ENCODE measurements at regions not wholly inside any gene's neighbourhood (a gene's known extent, or its start where the extent isn't known, plus 50 kb on each side); places are given as distances from the start of the nearest gene placed in this dataset.

DNA sequence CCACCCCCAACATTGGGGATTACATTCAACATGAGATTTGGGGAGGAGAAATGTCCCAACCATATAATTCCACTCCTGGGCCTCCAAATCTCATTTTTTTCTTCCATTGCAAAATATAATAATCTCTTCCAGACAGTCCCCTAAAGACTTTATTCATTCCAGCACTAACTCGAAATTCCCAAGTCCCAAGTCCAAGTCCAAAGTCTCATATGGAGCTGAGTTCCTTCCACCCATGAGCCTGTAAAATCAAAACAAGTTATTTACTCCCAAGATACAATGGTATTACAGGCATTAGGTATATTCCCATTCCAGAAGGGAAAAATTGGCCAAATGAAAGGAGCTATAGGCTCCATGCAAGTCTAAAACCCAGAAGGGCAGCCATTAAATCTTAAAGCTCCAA, 56.7 kb downstream of the P2RY1 start:
- no peaks in the 10 kb centered on the region for H3K9me3 ChIP-seq (replicated peaks; ENCODE audit: control insufficient read depth, insufficient read depth, low read length)
- H3K4me1 ChIP-seq (ENCODE audit: control insufficient read depth, extremely low read depth, insufficient read depth, low read length), result no peaks in the 10 kb centered on the region
- intact Hi-C loops (cut with micrococcal nuclease), result no loop called here
- no peak overlapping the region for H3K4me3 ChIP-seq (replicated peaks in 1 of 3; ENCODE audit: insufficient read depth in 1 of 3, low read depth in 1 of 3, low read length in 3 of 3)
- no peak for DNase-seq (ENCODE audit: low read depth, low spot score)
- no peak overlapping the region for H2AFZ ChIP-seq (ENCODE audit: low read depth, low read length)
- ChIA-PET POLR2A (no interaction called here), CTCF (no interaction called here)
- no peaks in the 10 kb centered on the region for H3K9me1 ChIP-seq (replicated peaks; ENCODE audit: control insufficient read depth, extremely low read depth, insufficient read depth, low read length)
- dilution Hi-C loops (cut with MboI; ENCODE audit: extremely low pct_ligation_motif_present, low sequenced_read_pairs), result no loop called here
- TF ChIP-seq GATA2 (IDR thresholded peaks at IDR 0.05; ENCODE audit: insufficient read depth, insufficient read length, low read depth, low read length), result no peak
- H3K9ac ChIP-seq (replicated peaks; ENCODE audit: extremely low read depth, insufficient read depth, low read length), result no peak overlapping the region
- no peaks in the 10 kb centered on the region for H4K20me1 ChIP-seq (replicated peaks; ENCODE audit: control insufficient read depth, extremely low read depth, insufficient read depth, low read length)
- no peaks in the 10 kb centered on the region for H3K36me3 ChIP-seq (ENCODE audit: control insufficient read depth in 2 of 2, extremely low read depth in 1 of 2, insufficient read depth in 2 of 2, low read length in 2 of 2)
- FAIRE-seq, result no peak
- H3K27ac ChIP-seq (ENCODE audit: insufficient read depth, low read depth, low read length), result no peak overlapping the region
- BruUV-seq (replicated peaks), result no TSS peak
- no peaks in the 10 kb centered on the region for H3K27me3 ChIP-seq (ENCODE audit: control insufficient read depth in 2 of 2, insufficient read depth in 2 of 2, low read length in 2 of 2)
- H3K79me2 ChIP-seq (ENCODE audit: control insufficient read depth, insufficient read depth, low read length), result no peaks in the 10 kb centered on the region
- H3K4me2 ChIP-seq (ENCODE audit: insufficient read depth, low read length), result no peak overlapping the region

DNA sequence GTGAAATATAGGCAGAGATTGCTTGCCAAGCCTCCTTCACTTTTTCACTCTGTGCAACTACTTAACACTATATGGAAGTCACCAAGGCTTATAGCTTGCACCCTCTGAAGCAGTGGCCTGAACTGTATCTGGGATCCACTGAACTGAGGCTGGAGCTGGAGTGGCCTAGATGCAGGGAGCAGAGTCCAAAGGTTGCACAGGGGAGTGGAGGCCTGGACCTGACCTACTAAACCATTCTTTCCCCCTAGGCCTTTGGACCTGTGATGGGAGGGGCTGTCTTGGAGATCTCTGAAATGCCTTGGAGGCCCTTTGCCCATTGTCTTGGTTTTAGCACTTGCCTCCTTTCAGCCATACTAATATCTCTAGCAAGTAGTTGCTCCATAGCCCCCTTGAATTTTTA, 57.5 kb downstream of the P2RY1 start:
- Histone ChIP-seq H3K4me3 (replicated peaks in 1 of 3; ENCODE audit: insufficient read depth in 1 of 3, low read depth in 1 of 3, low read length in 3 of 3) (no peak overlapping the region), H3K27me3 (ENCODE audit: control insufficient read depth in 2 of 2, insufficient read depth in 2 of 2, low read length in 2 of 2) (no peaks in the 10 kb centered on the region), H2AFZ (ENCODE audit: low read depth, low read length) (no peak overlapping the region), H3K9me1 (replicated peaks; ENCODE audit: control insufficient read depth, extremely low read depth, insufficient read depth, low read length) (no peaks in the 10 kb centered on the region), H3K9me3 (replicated peaks; ENCODE audit: control insufficient read depth, insufficient read depth, low read length) (no peaks in the 10 kb centered on the region), H3K4me1 (ENCODE audit: control insufficient read depth, extremely low read depth, insufficient read depth, low read length) (no peaks in the 10 kb centered on the region), H3K9ac (replicated peaks; ENCODE audit: extremely low read depth, insufficient read depth, low read length) (no peak overlapping the region), H4K20me1 (replicated peaks; ENCODE audit: control insufficient read depth, extremely low read depth, insufficient read depth, low read length) (no peaks in the 10 kb centered on the region), H3K36me3 (ENCODE audit: control insufficient read depth in 2 of 2, extremely low read depth in 1 of 2, insufficient read depth in 2 of 2, low read length in 2 of 2) (no peaks in the 10 kb centered on the region), H3K4me2 (ENCODE audit: insufficient read depth, low read length) (no peak overlapping the region), H3K27ac (ENCODE audit: insufficient read depth, low read depth, low read length) (no peak overlapping the region), H3K79me2 (ENCODE audit: control insufficient read depth, insufficient read depth, low read length) (no peaks in the 10 kb centered on the region)
- CTCF ChIA-PET, result no interaction called here
- no TSS peak for BruUV-seq (replicated peaks)
- TF ChIP-seq GATA2 (IDR thresholded peaks at IDR 0.05; ENCODE audit: insufficient read depth, insufficient read length, low read depth, low read length) (no peak), MYC (IDR thresholded peaks at IDR 0.05; ENCODE audit: low read depth, low read length) (no peak), JUN (IDR thresholded peaks at IDR 0.05; ENCODE audit: borderline replicate concordance, insufficient read depth, insufficient read length, low read depth) (no peak), EZH2 (IDR thresholded peaks at IDR 0.05; ENCODE audit: borderline replicate concordance, low read depth, low read length, severe bottlenecking) (no peak), CTCF (IDR thresholded peaks at IDR 0.05; ENCODE audit: extremely low read depth in 1 of 2, insufficient read depth in 1 of 2, low read depth in 1 of 2, low read length in 2 of 2) (no peak)
- FAIRE-seq, result no peak
- no peak for DNase-seq (ENCODE audit: low read depth, low spot score)
- dilution Hi-C loops (cut with MboI; ENCODE audit: extremely low pct_ligation_motif_present, low sequenced_read_pairs), result no loop called here
- POLR2A ChIA-PET, result no interaction called here
- intact Hi-C loops (cut with micrococcal nuclease), result no loop called here
